HepG2 (cell line): ENCODE measurements at regions not wholly inside any gene's neighbourhood (a gene's known extent, or its start where the extent isn't known, plus 50 kb on each side); places are given as distances from the start of the nearest gene placed in this dataset.
A peak's percentile ranks its signal among the peaks of the same experiment; 100 is the strongest.

Experiments
- ADNP ChIP-seq: sonication (generic); formaldehyde crosslinking; IDR thresholded peaks from 2 replicates; pipeline ENCODE4 v1.4.0; 2020; ENCODE audit warnings: missing genetic modification reagents
- ATF6 ChIP-seq: sonication (generic); formaldehyde crosslinking; conservative IDR thresholded peaks from 2 replicates; pipeline ENCODE4 v1.4.0; 2020; ENCODE audit warnings: missing genetic modification reagents
- ATF7 ChIP-seq, 2 experiments: fragments of 450-650 bp in 1 of 2; sonication (generic) in 1 of 2; formaldehyde crosslinking in 1 of 2; IDR thresholded peaks; 2 replicates each; pipeline versions ENCODE4 v1.4.0 to v1.6.1; 2016 to 2020; ENCODE audit warnings: antibody characterized with exemption in 1 of 2, mild to moderate bottlenecking in 1 of 2, missing genetic modification reagents in 1 of 2
- CBX5 ChIP-seq: sonication (generic); formaldehyde crosslinking; IDR thresholded peaks from 2 replicates; pipeline ENCODE4 v1.4.0; 2020; ENCODE audit warnings: missing genetic modification reagents, borderline replicate concordance
- DMAP1 ChIP-seq: IDR thresholded peaks from 2 replicates; pipeline ENCODE4 v1.6.1; 2016
- HNF4A ChIP-seq: sonication (generic); formaldehyde crosslinking; IDR thresholded peaks from 2 replicates; pipeline ENCODE4 v1.4.0; 2020; ENCODE audit warnings: missing genetic modification reagents
- KLF11 ChIP-seq: IDR thresholded peaks from 2 replicates; pipeline ENCODE4 v1.6.1; 2016; ENCODE audit warnings: missing compliant biosample characterization
- KLF13 ChIP-seq: sonication (generic); formaldehyde crosslinking; IDR thresholded peaks from 2 replicates; pipeline ENCODE4 v1.4.0; 2020; ENCODE audit warnings: mild to moderate bottlenecking, missing genetic modification reagents
- SCMH1 ChIP-seq: sonication (generic); formaldehyde crosslinking; IDR thresholded peaks from 2 replicates; pipeline ENCODE4 v1.9.0; 2021; ENCODE audit warnings: missing genetic modification reagents, mild to moderate bottlenecking, borderline replicate concordance
- SNAI1 ChIP-seq: sonication (generic); formaldehyde crosslinking; IDR thresholded peaks from 2 replicates; pipeline ENCODE4 v1.5.0; 2020; ENCODE audit warnings: mild to moderate bottlenecking, missing genetic modification reagents, borderline replicate concordance
- SOX5 ChIP-seq: IDR thresholded peaks from 2 replicates; pipeline ENCODE4 v1.6.1; 2016; ENCODE audit warnings: borderline replicate concordance
- STAG1 ChIP-seq: sonication (generic); formaldehyde crosslinking; IDR thresholded peaks from 2 replicates; pipeline ENCODE4 v1.4.0; 2020; ENCODE audit warnings: missing genetic modification reagents
- STAT5B ChIP-seq: sonication (generic); formaldehyde crosslinking; IDR thresholded peaks from 2 replicates; pipeline ENCODE4 v1.4.0; 2020; ENCODE audit warnings: missing genetic modification reagents
- TBX2 ChIP-seq: sonication (generic); formaldehyde crosslinking; IDR thresholded peaks from 2 replicates; pipeline ENCODE4 v1.5.0; 2020; ENCODE audit warnings: missing genetic modification reagents, mild to moderate bottlenecking, borderline replicate concordance
- TEAD2 ChIP-seq: sonication (generic); formaldehyde crosslinking; IDR thresholded peaks from 2 replicates; pipeline ENCODE4 v1.9.0; 2021; ENCODE audit warnings: missing genetic modification reagents
- ZBTB1 ChIP-seq: sonication (generic); formaldehyde crosslinking; IDR thresholded peaks from 2 replicates; pipeline ENCODE4 v1.4.0; 2020; ENCODE audit warnings: missing genetic modification reagents, borderline replicate concordance
- ZNF101 ChIP-seq: sonication (generic); formaldehyde crosslinking; IDR thresholded peaks from 2 replicates; pipeline ENCODE4 v1.4.0; 2020; ENCODE audit warnings: mild to moderate bottlenecking, low read depth, missing genetic modification reagents, borderline replicate concordance
- ZNF17 ChIP-seq: sonication (generic); formaldehyde crosslinking; IDR thresholded peaks from 2 replicates; pipeline ENCODE4 v1.5.0; 2020; ENCODE audit warnings: mild to moderate bottlenecking, missing genetic modification reagents
- ZNF225 ChIP-seq: sonication (generic); formaldehyde crosslinking; IDR thresholded peaks from 2 replicates; pipeline ENCODE4 v1.4.0; 2020; ENCODE audit warnings: mild to moderate bottlenecking, missing genetic modification reagents
- ZNF326 ChIP-seq: sonication (generic); formaldehyde crosslinking; IDR thresholded peaks from 2 replicates; pipeline ENCODE4 v1.4.0; 2020; ENCODE audit warnings: missing genetic modification reagents, borderline replicate concordance
- ZNF580 ChIP-seq: IDR thresholded peaks from 2 replicates; pipeline ENCODE4 v1.6.1; 2016; ENCODE audit warnings: low read depth, borderline replicate concordance
- ZNF773 ChIP-seq: sonication (generic); formaldehyde crosslinking; IDR thresholded peaks from 2 replicates; pipeline ENCODE4 v1.4.0; 2020; ENCODE audit warnings: missing genetic modification reagents, borderline replicate concordance
- ZUFSP ChIP-seq: sonication (generic); formaldehyde crosslinking; IDR thresholded peaks from 2 replicates; pipeline ENCODE4 v1.9.0; 2021; ENCODE audit warnings: missing genetic modification reagents, mild to moderate bottlenecking, borderline replicate concordance
- ZXDC ChIP-seq: sonication (generic); formaldehyde crosslinking; IDR thresholded peaks from 2 replicates; pipeline ENCODE4 v1.5.0; 2020; ENCODE audit warnings: mild to moderate bottlenecking, missing genetic modification reagents

GRCh38 chr1:59214248-59215208 lies 82.4 kb upstream of the FGGY start (continued):
- TF ChIP-seq ZNF225 (CRISPR knock-in tag) (no peak), TBX2 (CRISPR knock-in tag) (peak; percentile 99), ZNF580 (peak; percentile 58; the same call in 1 of the 2 replicates), SOX5 (CRISPR knock-in tag) (peak; percentile 89; the same call in 1 of the 2 replicates), SCMH1 (no peak), ZBTB1 (CRISPR knock-in tag) (no peak), ZNF326 (CRISPR knock-in tag) (no peak), SNAI1 (CRISPR knock-in tag) (no peak), ZNF773 (CRISPR knock-in tag) (no peak), ZNF101 (CRISPR knock-in tag) (no peak), ZUFSP (CRISPR knock-in tag) (no peak), ZXDC (CRISPR knock-in tag) (no peak), ZNF17 (CRISPR knock-in tag) (no peak), HNF4A (peak; percentile 95), DMAP1 (CRISPR knock-in tag) (no peak), KLF13 (CRISPR knock-in tag) (no peak), STAT5B (CRISPR knock-in tag) (no peak), ATF6 (no peak), ADNP (peak; percentile 39; the same call in 1 of the 2 replicates), ATF7 (IDR thresholded peaks at IDR 0.05) (peak; percentile 44), ATF7 (CRISPR knock-in tag; IDR thresholded peaks at IDR 0.05) (peak; percentile 85), TEAD2 (CRISPR knock-in tag) (no peak), STAG1 (peak; percentile 20), KLF11 (no peak), CBX5 (CRISPR knock-in tag) (no peak; the same call in 1 of the 2 replicates)
